K562 (cell line): ENCODE measurements at regions not wholly inside any gene's neighbourhood (a gene's known extent, or its start where the extent isn't known, plus 50 kb on each side); places are given as distances from the start of the nearest gene placed in this dataset.

ENCODE experiments used
- ATAC-seq: fragments of 200-7000 bp; cut with Tn5 transposase; 3 replicates; pipeline ENCODE4 v1.9.1; 2020; ENCODE audit warnings: moderate library complexity
- BruUV-seq: library from RNA; stranded (reverse); fragments of 400-500 nt; replicated peaks from 2 replicates; lab custom pipeline; 2021; lab: Mats Ljungman, UMichigan
- CTCF ChIA-PET: fragments of 300-600 bp; formaldehyde crosslinking; extraction: SDS; loops from one replicate; lab custom pipeline; 2021; ENCODE audit warnings: low intra/inter-chr PET ratio; lab: Yijun Ruan, JAX
- POLR2A ChIA-PET: fragments of 300-600, 350-650 bp; sonication (Branson Sonifier 250); formaldehyde crosslinking; extraction: SDS; loops from one replicate; lab custom pipeline; 2021; ENCODE audit warnings: antibody characterized with exemption, inconsistent platforms; lab: Yijun Ruan, JAX
- DNase-seq, 4 experiments: peaks; one replicate each; pipeline versions ENCODE4 v3.0.0 to v3.0.0-alpha.2; 2011 to 2018; ENCODE audit warnings: low spot score in 3 of 4, mixed read lengths in 3 of 4; ENCODE audit errors: extremely low read depth in 1 of 4
- FAIRE-seq: peaks from 2 replicates; lab custom pipeline; 2011; peaks lifted over from hg19 to GRCh38; lab: Jason Lieb, UNC
- H2AFZ ChIP-seq: 2 replicates; pipeline ENCODE4 v1.6.0; 2011; ENCODE audit warnings: low read depth, low read length, control low read depth, inconsistent platforms
- H3K27ac ChIP-seq: fragments of 200-600 bp; 3 replicates; pipeline ENCODE4 v1.8.0; 2011; ENCODE audit warnings: low read depth, mild to moderate bottlenecking, control low read depth, inconsistent platforms, low read length, moderate library complexity, mixed read lengths; ENCODE audit errors: extremely low read depth
- H3K27me3 ChIP-seq, 2 experiments: fragments of 300-600 bp in 1 of 2; 2 replicates in 1 of 2; 3 replicates in 1 of 2; pipeline versions ENCODE4 v1.6.0 to v1.8.0; 2011; ENCODE audit warnings: inconsistent platforms in 2 of 2, low read length in 2 of 2, mild to moderate bottlenecking in 1 of 2, mixed read lengths in 1 of 2, moderate library complexity in 1 of 2; ENCODE audit not compliant: control insufficient read depth in 2 of 2, insufficient read depth in 2 of 2
- H3K36me3 ChIP-seq: fragments of 300-600 bp; 3 replicates; pipeline ENCODE4 v1.8.0; 2011; ENCODE audit warnings: mild to moderate bottlenecking, low read length, inconsistent platforms; ENCODE audit not compliant: control insufficient read depth, insufficient read depth
- H3K4me1 ChIP-seq, 2 experiments: fragments of 200-600 bp in 1 of 2; replicated peaks in 1 of 2; 2 replicates in 1 of 2; 3 replicates in 1 of 2; pipeline versions ENCODE4 v1.5.1 to v1.8.0; 2011; ENCODE audit warnings: inconsistent platforms in 2 of 2, low read length in 2 of 2, mild to moderate bottlenecking in 1 of 2, mixed read lengths in 1 of 2, moderate library complexity in 1 of 2; ENCODE audit not compliant: control insufficient read depth in 2 of 2, insufficient read depth in 2 of 2
- H3K4me2 ChIP-seq: 2 replicates; pipeline ENCODE4 v1.6.1; 2011; ENCODE audit warnings: low read length, control low read depth, inconsistent platforms, mixed read lengths; ENCODE audit not compliant: insufficient read depth
- H3K4me3 ChIP-seq: fragments of 200-600 bp; sonication (generic), shearing (Covaris generic); 2 replicates; pipeline ENCODE4 v1.5.1; 2016; ENCODE audit warnings: control low read depth, inconsistent platforms
- H3K79me2 ChIP-seq: fragments of 200-600 bp; 3 replicates; pipeline ENCODE4 v1.8.0; 2011; ENCODE audit warnings: low read length, inconsistent platforms; ENCODE audit not compliant: control insufficient read depth, insufficient read depth
- H3K9ac ChIP-seq, 2 experiments: 2 replicates each; pipeline versions ENCODE4 v1.6.0 to v1.6.1; 2011; ENCODE audit warnings: low read depth in 2 of 2, low read length in 2 of 2, control low read depth in 1 of 2, inconsistent platforms in 1 of 2, mild to moderate bottlenecking in 1 of 2, mixed read lengths in 1 of 2; ENCODE audit not compliant: insufficient read depth in 1 of 2
- H3K9me1 ChIP-seq: one replicate; pipeline ENCODE4 v1.6.0; 2011; ENCODE audit warnings: inconsistent platforms, mild to moderate bottlenecking, low read length, moderate library complexity; ENCODE audit not compliant: control insufficient read depth, insufficient read depth
- H3K9me3 ChIP-seq: replicated peaks from 2 replicates; pipeline ENCODE4 v1.5.1; 2011; ENCODE audit warnings: low read depth, low read length, inconsistent platforms; ENCODE audit not compliant: control insufficient read depth, insufficient read depth
- H4K20me1 ChIP-seq: replicated peaks from 2 replicates; pipeline ENCODE4 v1.6.1; 2011; ENCODE audit warnings: low read length, inconsistent platforms, mixed read lengths; ENCODE audit not compliant: control insufficient read depth, insufficient read depth
- BCL6 ChIP-seq: fragments of 250-450 bp; sonication (Bioruptor Pico); IDR thresholded peaks from 2 replicates; pipeline ENCODE4 v1.4.0; 2020
- CLOCK ChIP-seq: fragments of 250-450 bp; sonication (Bioruptor Pico); IDR thresholded peaks from 2 replicates; pipeline ENCODE4 v1.4.0; 2020; ENCODE audit warnings: mild to moderate bottlenecking, moderate library complexity, borderline replicate concordance
- IRF1 ChIP-seq: sonication (generic); formaldehyde crosslinking; IDR thresholded peaks from 2 replicates; pipeline ENCODE4 v1.8.0; 2022; ENCODE audit warnings: missing genetic modification reagents, mild to moderate bottlenecking, borderline replicate concordance
- RBM15 ChIP-seq: fragments of 200-400 bp; formaldehyde crosslinking; IDR thresholded peaks from 2 replicates; pipeline ENCODE4 v1.6.1; 2018; ENCODE audit warnings: mild to moderate bottlenecking, low read length, moderate library complexity; ENCODE audit not compliant: insufficient read depth
- TCFL5 ChIP-seq: fragments of 250-450 bp; sonication (Bioruptor Pico); conservative IDR thresholded peaks from 2 replicates; pipeline ENCODE4 v1.6.1; 2021; ENCODE audit warnings: mild to moderate bottlenecking, moderate library complexity, matching md5 sums
- TRIM24 ChIP-seq, 2 experiments: fragments of 450-650 bp; IDR thresholded peaks; 2 replicates each; pipeline ENCODE4 v1.6.1; 2016
- ZBTB43 ChIP-seq: sonication (generic); formaldehyde crosslinking; IDR thresholded peaks from 2 replicates; pipeline ENCODE4 v1.8.0; 2023; ENCODE audit warnings: mild to moderate bottlenecking, missing genetic modification reagents
- ZBTB9 ChIP-seq: fragments of 450-650 bp; formaldehyde crosslinking; IDR thresholded peaks from 2 replicates; pipeline ENCODE4 v1.4.0; 2020; ENCODE audit warnings: mild to moderate bottlenecking, moderate library complexity
- WGBS: fragments of 100-300 bp; shearing (Covaris generic); methylation state at CpG from one replicate; pipeline ENCODE4 v1.1.6; 2016; ENCODE audit warnings: low coverage, mixed read lengths; ENCODE audit not compliant: insufficient coverage; ENCODE audit errors: missing lambda C conversion rate; 5-methylcytosine and 5-hydroxymethylcytosine counted together
- in situ Hi-C: fragments of 300-500 bp; cut with MboI; formaldehyde crosslinking; loops from 4 replicates; pipeline ENCODE4 v1.15.0; 2018; ENCODE audit warnings: inconsistent platforms, mixed read lengths
- intact Hi-C: fragments of 100-400 bp; cut with micrococcal nuclease; formaldehyde crosslinking; loops from 2 replicates; pipeline ENCODE4 v1.14.2; 2022

GRCh38 chr12:105704787-105705186, 374.3 kb downstream of the C12orf75 start (continued):
- TF ChIP-seq IRF1 (CRISPR knock-in tag): no peak

GRCh38 chr12:105705235-105705634, 374.7 kb downstream of the C12orf75 start:
- Histone ChIP-seq H3K79me2 (no peaks in the 10 kb centered on the region), H3K4me2 (no peak overlapping the region), H3K27me3 (no peaks in the 10 kb centered on the region; a peak in 1 of 5 replicates), H3K4me3 (no peak overlapping the region), H3K9me1 (no peaks in the 10 kb centered on the region), H3K9me3 (no peaks in the 10 kb centered on the region; the same call in 1 of the 2 replicates), H4K20me1 (no peaks in the 10 kb centered on the region; the same call in 1 of the 2 replicates), H3K9ac (no peak overlapping the region), H3K27ac (no peak overlapping the region), H3K4me1 (no peaks in the 10 kb centered on the region), H3K36me3 (no peaks in the 10 kb centered on the region), H2AFZ (no peak overlapping the region)
- DNase-seq (no peak), ATAC-seq (no peak), FAIRE-seq (no peak)
- no TSS peak for BruUV-seq
- intact Hi-C loops (loop anchor here (1.0 kb wide), 1 partner anchor 431 kb away; no protein-coding TSS in a partner anchor), in situ Hi-C loops (loop anchor here (5.0 to 10.0 kb wide), 2 partner anchors 92 to 450 kb away; no protein-coding TSS in a partner anchor)
- WGBS: 0% methylated on average over 8 of the region's 8 CpGs
- TF ChIP-seq BCL6 (no peak), ZBTB43 (no peak), TRIM24 (IDR thresholded peaks at IDR 0.05) (no peak), TCFL5 (CRISPR knock-in tag) (no peak), RBM15 (no peak), ZBTB9 (no peak), CLOCK (CRISPR knock-in tag) (no peak)
- ChIA-PET POLR2A (interaction anchor here (0.7 to 0.8 kb wide), 2 partner anchors 9 to 432 kb away, joined by 3 read pairs; no protein-coding TSS in a partner anchor), CTCF (interaction anchor here (0.7 to 1.2 kb wide), 2 partner anchors 431 to 487 kb away, joined by 3 to 5 read pairs; no protein-coding TSS in a partner anchor)
